ENCODE measurements at regions not wholly inside any gene's neighbourhood (a gene's known extent, or its start where the extent isn't known, plus 50 kb on each side); places are given as distances from the start of the nearest gene placed in this dataset.
"Not testable (repeated sequence)": the region's sequence is repeated elsewhere in the genome, so short reads cannot be mapped to it uniquely, and the experiment has no call there.

GRCh38 chrX:115888041-115888440 lies 282.5 kb upstream of the AGTR2 start (continued):
- TF ChIP-seq HIC2 (CRISPR knock-in tag; IDR thresholded peaks at IDR 0.05; ENCODE audit: low read depth) (peak; percentile 79), GABPB1 (CRISPR knock-in tag; IDR thresholded peaks at IDR 0.05) (peak; percentile 80), ZNF350 (CRISPR knock-in tag; IDR thresholded peaks at IDR 0.05; ENCODE audit: borderline replicate concordance, low read depth) (peak; percentile 92)

GRCh38 chrX:115888519-115888918 lies 282.0 kb upstream of the AGTR2 start:
- BruUV-seq (replicated peaks); DNase-seq (ENCODE audit: low spot score); H3K9me3 ChIP-seq (ENCODE audit: low read length); H3K79me2 ChIP-seq (ENCODE audit: insufficient read depth, low read length); CTCF ChIA-PET (ENCODE audit: low intra/inter-chr PET ratio, low total read pairs); H2AFZ ChIP-seq (ENCODE audit: low read length); H3K4me3 ChIP-seq (replicated peaks in 1 of 3; ENCODE audit: insufficient read depth in 1 of 3, low read depth in 2 of 3, low read length in 3 of 3); H3K27me3 ChIP-seq (ENCODE audit: control insufficient read depth in 1 of 2, insufficient read depth in 2 of 2, low read length in 2 of 2); H3K4me2 ChIP-seq (ENCODE audit: low read depth, low read length); ATAC-seq; H4K20me1 ChIP-seq (ENCODE audit: insufficient read depth, low read length); H3K9ac ChIP-seq (ENCODE audit: insufficient read depth, low read depth, low read length); intact Hi-C loops (cut with micrococcal nuclease; ENCODE audit: unreplicated experiment); H3K36me3 ChIP-seq (replicated peaks in 1 of 2; ENCODE audit: control insufficient read depth in 1 of 2, insufficient read depth in 2 of 2, low read length in 2 of 2); FAIRE-seq; in situ Hi-C loops (cut with HindIII; ENCODE audit: extremely low pct_ligation_motif_present, low pct_unique_long_range_greater_than_20kb); POLR2A ChIA-PET; H3K27ac ChIP-seq (ENCODE audit: extremely low read length, insufficient read depth, low read length): not testable (repeated sequence)
- WGBS (ENCODE audit: low lambda C conversion rate) = 72% methylated on average over 21 of the region's 39 CpGs
- H3K4me1 ChIP-seq (ENCODE audit: insufficient read depth, low read length) = peaks cover 25% of the 10 kb centered on the region; the same call in 1 of the 2 replicates
- TF ChIP-seq ZNF709 (CRISPR knock-in tag; IDR thresholded peaks at IDR 0.05) (peak; percentile 18; the same call in 1 of the 2 replicates), HES4 (CRISPR knock-in tag; IDR thresholded peaks at IDR 0.05; ENCODE audit: borderline replicate concordance) (0 out of 2 replicates have a peak, but pooled peaks have one; percentile 33), ZNF274 (CRISPR knock-in tag; IDR thresholded peaks at IDR 0.05) (0 out of 2 replicates have a peak, but pooled peaks have one; percentile 9), KMT2A (CRISPR knock-in tag; IDR thresholded peaks at IDR 0.05) (peak; percentile 4; the same call in 1 of the 2 replicates), ZNF407 (CRISPR knock-in tag; IDR thresholded peaks at IDR 0.05; ENCODE audit: not compliant biosample characterization) (peak; percentile 16), RBFOX2 (IDR thresholded peaks at IDR 0.05; ENCODE audit: low read depth, low read length) (0 out of 2 replicates have a peak, but pooled peaks have one; percentile 26), MTA1 (CRISPR knock-in tag; IDR thresholded peaks at IDR 0.05; ENCODE audit: borderline replicate concordance) (0 out of 2 replicates have a peak, but pooled peaks have one; percentile 10)
- TF ChIP-seq, protein P1, sequence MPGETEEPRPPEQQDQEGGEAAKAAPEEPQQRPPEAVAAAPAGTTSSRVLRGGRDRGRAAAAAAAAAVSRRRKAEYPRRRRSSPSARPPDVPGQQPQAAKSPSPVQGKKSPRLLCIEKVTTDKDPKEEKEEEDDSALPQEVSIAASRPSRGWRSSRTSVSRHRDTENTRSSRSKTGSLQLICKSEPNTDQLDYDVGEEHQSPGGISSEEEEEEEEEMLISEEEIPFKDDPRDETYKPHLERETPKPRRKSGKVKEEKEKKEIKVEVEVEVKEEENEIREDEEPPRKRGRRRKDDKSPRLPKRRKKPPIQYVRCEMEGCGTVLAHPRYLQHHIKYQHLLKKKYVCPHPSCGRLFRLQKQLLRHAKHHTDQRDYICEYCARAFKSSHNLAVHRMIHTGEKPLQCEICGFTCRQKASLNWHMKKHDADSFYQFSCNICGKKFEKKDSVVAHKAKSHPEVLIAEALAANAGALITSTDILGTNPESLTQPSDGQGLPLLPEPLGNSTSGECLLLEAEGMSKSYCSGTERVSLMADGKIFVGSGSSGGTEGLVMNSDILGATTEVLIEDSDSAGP (CRISPR knock-in tag; IDR thresholded peaks at IDR 0.05; ENCODE audit: borderline replicate concordance) = peak; percentile 6; the same call in 1 of the 2 replicates
